NCI-H1417 (cell line): ENCODE measurements at regions not wholly inside any gene's neighbourhood (a gene's known extent, or its start where the extent isn't known, plus 50 kb on each side); places are given as distances from the start of the nearest gene placed in this dataset.

ENCODE experiments used
- DNase-seq, 3 experiments: peaks; one replicate each; lab custom pipeline; 2025; lab: John Stamatoyannopoulos, UW

DNA sequence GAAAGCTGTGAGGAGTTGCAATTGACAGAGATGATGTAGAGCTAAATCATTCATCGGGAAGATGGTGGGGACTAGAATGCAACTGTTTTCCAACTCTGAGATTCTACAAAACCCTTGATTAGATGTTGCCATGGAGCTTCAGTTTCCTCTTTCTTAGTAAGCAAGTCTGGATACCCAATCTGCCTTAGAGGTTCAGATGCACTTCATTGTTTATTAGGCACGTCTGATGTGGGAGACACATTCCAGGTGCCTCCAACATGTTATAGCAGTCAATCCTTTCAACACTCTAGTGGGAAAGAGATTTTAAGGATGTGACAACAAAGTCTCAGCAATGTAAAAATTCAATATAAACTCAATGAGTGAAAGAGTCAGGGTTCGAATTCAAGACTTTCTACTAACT is 291.3 kb upstream of the PHYHIPL start:
- DNase-seq = no peak

DNA sequence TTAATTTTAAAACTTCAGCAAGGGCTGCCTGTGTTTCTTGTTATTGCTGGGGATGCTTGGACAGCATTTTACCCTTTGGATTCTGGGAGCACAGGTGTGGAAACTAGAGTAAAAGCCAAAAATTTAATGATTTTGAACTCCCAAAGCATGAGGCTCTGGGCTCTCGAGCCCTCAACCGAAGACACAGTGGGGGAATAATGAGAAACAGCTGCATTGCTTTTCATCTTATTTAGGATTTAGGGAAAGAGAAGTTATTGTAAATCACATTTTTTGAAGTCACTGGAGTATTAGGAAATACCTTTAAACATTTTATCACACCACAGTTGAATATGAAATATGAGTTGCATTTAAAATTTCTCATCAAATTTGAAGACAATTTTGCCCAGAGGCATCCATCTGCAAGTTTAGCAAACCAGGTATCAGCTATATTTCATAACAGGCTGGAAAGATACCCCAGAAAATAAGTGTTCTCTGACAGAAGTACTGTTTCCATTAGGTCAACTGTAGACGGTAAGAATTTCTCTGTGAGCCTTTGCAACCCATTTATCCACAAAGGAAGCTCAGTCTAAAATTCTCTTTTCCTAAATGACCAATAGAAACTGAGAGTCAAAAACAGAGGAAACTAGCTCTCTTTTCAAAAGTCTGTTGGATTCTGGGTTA is 290.6 kb upstream of the PHYHIPL start:
- no peak for DNase-seq

DNA sequence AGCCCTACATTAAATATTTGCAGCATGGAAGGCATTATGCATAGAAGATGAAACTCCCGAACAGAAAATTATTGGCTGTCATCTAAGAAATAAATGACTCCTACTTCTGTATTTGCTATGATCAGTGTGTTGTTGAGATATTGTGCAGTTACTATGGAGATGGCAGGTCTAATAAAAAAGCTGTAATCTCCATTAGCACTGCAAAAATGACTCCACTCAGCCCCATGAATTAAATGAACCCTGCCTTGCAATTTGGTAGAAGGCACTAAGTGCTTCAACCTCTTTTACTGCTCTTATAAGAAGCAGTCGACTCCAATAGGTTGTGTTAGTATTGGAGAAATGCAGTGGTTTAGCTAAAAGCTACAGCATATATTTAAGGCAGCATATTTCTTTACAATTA is 290.0 kb upstream of the PHYHIPL start:
- peak in 2 of 3 experiments; percentile 48 to 85 for DNase-seq

DNA sequence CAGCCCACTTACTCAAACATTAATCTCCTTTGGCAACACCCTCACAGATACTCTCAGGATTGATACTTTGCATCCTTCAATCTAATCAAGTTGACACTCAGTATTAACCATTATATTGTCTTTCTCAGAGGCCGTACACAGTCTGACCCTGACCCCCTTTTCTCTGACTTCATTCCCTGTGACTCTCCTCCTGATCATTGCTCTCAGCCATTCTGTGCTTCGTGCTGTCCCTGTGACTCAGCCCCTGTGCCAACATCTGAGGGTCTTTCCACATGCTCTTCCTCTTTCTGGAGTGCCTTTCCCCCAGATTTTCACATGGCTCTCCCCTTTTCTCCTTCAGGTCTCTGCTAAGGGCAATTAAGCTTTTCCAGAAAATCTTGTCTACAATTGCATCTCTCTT is 289.0 kb upstream of the PHYHIPL start:
- no peak for DNase-seq

DNA sequence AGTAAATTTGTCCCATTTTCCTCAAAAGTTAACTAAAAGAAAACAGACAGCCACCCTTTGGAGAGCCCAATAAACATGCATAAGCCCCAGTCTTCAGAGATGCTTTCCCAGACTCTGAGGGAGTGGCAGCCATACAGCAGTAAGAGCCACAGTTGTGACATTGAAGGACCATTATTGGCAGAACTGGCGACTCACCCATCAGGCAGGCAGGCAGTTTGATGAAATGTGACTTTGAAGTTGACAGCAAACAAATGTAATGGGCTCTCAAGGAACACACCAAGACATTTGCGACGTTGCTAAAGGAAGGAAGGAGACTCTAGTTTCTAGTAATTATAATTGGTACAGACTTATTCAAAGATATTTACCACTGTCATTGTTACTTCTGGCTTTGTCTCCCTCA is 287.5 kb upstream of the PHYHIPL start:
- DNase-seq = peak in 1 of 3 experiments; percentile 24

DNA sequence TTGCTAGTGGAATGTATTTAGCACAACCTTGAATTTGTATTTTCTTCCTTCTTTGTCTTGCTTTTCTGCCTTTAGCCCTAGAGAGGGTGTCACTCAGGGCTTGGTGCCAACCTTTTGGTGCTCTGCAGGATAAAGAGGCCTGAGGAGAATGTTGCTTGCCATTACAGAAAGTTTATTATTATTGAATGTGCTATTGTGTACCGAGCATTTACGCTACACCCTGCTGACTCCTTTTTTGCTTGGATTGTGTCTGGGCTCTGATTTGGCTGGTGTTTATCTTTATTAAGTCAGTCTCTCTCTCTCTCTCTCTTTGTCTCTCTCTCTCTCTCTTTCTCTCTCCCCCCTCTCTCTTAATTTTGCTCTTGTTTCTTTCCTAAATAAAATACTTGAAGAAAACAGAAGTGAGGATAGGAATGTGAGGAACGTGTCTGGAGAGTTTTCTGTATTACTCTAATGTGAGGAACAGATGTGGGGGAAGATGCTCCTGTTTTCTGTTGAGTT is 284.4 kb upstream of the PHYHIPL start:
- peak in 2 of 3 experiments; percentile 3 to 49 for DNase-seq

DNA sequence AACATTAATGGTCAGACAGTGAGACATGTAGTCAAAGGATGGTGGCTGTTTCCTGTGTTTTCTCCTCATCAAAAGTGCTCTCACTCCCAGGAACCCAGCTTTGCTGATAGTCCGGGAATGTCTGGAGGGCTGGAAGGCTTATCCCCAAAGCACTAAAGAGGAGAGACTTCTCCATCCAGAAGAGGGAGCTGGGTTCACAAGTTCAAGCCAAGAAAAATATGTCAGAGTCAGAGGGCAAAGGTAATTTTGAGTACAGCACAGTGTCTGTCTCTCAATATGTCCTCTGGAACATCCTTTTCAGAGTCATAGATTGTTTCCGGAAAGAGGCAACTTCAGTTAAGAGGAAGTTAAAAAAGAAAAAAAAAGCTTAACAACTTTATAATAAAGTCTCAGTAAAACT is 281.5 kb upstream of the PHYHIPL start:
- DNase-seq = no peak

DNA sequence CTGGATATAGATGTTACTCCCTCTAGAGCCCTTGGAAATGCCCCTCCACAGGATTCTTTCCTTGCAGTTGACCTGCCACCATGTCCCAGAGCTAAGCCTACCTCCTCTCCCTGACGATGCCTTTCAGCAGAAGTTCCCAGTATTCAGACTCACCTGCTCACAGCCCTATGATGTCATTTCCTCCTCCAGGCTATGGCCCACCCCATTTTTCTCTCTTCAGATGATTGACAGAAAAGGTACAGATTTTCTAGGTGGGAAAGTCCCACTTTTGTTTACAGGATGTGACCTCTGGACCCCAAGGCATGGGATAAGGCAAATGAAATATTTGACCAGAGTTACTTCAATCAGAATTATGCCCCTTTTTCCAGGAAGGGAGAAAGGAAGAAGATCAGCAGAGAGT is 280.2 kb upstream of the PHYHIPL start:
- no peak for DNase-seq

DNA sequence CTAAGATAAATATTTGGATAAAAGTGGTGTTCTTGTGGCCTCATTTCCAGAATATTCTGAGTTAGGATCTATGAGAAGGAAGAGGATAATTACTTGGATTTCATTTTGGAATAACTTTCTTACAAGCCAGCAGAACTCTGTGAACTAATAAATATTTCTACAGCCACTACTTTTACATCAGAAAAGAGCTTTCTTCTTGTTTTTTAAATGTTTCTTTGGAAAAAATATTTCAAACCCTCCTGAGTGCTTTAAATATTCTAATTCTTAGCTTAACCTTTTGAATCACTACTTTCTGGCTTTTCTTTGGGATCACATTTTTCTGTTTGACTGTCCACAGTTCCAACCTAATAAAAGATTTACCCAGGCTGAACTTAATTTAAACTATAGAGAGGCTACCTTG is 279.2 kb upstream of the PHYHIPL start:
- DNase-seq = no peak

DNA sequence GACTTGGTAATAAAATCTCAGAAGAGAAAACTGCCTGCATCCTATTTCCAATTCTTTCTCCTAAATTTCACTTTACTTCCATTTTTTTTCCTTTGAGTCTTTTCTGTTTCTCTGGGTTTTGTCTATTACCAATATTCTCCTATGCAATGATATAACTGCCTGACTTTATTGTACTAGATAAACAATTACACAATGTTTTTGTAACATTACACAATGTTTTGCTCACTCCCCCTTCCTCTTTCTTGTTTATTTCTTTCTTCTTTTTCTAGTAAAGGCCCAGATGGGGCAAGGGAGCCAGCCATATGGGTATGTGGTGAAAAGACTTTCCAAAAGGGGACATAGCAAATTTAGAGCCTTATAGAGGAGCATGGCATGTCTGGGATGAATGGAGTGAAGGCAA is 278.7 kb upstream of the PHYHIPL start:
- DNase-seq = no peak

DNA sequence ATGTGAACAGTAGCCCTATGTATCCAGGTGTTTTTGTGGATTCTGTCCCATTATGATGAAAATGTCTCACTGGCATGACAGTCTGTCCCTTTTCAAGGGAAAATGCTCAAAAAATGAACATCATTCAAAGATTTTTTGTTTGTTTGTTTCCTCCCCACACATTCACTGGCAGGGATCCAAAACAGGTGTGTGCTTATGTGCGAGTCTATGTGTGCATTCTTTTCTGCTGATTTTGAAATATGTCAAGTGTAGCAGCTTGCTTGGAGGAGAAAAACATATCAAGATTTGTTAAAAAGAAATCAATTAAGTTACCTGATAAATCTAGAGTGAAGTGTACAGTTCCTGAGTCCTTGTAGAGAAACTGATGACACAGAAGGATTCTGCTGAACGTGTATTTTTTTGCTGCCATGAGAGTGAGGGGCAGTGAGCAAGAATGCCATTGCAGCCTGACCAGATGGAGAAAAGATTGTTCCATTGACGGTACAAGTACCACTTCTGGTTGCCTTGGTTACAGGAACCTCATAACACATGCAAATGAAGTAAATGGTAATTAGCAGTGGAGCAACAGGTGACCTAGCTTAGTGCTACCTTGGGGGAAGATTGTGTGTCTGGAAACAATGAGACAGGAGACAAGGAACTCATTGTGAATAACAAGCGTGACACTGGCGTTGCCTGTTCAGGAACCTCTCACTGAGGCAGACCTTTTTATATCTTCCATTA is 277.4 kb upstream of the PHYHIPL start:
- peak in 1 of 3 experiments; percentile 8 for DNase-seq

DNA sequence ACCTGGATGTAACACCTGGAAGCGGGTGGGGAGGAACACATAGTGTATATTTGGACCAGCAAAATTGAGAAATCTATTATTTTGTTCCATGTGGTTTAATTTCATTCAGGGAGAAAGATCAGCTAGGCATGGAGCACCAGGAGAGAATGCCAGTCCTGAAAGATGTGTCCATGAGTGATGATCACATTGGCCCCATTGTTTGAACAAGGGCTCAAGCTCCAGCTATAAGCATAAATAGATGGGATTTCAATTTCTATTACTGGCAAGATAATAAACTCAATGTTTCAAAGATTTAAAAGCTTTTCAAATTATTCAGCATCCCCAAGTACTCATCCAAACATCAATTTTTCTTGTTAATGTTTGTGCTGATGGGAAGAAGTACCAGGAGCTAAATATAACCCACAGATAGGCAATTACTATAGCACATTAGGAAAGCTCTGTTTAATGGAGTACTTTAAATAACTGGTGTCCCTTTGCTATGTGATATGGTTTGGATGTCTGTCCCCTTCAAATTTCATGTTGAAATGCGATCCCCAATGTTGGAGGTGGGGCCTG is 275.3 kb upstream of the PHYHIPL start:
- no peak for DNase-seq

DNA sequence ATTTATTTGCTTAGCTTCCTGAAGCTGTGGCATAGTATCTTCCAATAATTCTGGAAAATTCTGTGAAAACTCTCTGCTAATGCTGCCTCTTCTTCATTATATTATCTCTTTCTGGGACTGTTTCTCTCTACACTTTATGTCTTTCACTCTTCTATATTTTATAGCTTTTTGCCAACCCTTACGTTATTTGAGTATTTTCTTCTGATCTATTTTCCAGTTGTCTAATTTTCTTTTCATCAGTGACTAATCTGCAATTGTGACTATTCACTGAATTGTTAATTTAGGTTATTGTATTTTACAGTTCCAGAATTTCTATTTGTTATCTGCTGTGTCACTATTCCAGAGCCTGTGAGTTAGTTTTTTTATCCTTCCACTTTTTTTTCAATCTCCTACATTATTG is 273.4 kb upstream of the PHYHIPL start:
- DNase-seq = no peak

DNA sequence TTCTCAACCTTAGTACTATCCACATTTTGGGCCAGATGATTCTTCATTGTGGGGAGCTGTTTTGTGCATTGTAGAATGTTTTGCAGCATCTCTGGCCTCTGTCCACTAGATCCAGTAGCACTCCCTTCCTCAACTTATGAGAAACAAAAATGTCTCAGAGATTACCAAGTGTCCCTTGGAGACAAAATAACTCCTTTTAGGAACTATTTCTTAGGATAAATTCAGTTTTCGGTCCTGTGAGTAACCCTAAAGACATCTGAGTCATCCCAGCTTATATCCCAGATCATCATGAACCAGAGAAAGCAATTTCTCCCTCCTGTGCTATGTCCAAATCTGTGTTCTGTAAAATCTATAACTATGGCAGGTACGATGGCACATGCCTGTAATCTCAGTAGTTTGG is 266.6 kb upstream of the PHYHIPL start:
- no peak for DNase-seq

DNA sequence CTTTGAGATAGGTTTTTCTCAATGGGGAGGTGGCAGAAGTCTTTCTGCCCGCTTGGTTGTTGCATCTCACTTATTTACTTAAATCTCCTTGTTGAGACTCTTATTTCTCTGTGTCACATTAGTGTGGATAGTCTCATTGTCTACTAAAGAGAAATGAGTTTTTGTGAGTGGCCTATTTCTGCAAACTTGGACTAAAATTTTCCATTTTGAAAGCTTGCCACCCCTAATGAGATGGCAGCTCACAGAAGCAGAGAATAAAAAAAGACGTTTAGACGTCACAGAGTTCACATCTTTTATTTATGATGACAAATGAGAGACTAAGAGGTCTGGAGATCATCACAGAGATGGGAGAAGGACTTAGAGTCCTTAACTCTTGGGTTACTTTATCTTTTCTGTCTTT is 262.7 kb upstream of the PHYHIPL start:
- DNase-seq = no peak

DNA sequence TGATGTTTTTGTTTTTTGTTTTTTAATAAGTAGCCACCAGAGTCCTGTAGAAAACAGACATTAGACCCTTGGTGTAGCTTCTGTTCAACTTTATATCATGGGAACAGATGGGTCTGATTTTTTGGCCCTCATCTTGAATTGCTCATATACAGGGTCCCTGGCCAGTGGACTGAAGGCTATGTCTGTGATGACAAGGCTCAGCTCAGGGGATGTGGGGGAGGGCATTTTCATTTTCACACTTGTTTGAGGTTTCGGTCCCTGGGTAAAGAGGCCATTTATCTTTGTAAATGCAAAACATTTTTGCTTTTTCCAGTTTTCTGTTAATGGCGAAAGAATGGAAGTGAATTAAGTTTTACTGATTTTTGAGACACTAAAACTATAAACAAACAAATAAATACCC is 257.6 kb upstream of the PHYHIPL start:
- no peak for DNase-seq

DNA sequence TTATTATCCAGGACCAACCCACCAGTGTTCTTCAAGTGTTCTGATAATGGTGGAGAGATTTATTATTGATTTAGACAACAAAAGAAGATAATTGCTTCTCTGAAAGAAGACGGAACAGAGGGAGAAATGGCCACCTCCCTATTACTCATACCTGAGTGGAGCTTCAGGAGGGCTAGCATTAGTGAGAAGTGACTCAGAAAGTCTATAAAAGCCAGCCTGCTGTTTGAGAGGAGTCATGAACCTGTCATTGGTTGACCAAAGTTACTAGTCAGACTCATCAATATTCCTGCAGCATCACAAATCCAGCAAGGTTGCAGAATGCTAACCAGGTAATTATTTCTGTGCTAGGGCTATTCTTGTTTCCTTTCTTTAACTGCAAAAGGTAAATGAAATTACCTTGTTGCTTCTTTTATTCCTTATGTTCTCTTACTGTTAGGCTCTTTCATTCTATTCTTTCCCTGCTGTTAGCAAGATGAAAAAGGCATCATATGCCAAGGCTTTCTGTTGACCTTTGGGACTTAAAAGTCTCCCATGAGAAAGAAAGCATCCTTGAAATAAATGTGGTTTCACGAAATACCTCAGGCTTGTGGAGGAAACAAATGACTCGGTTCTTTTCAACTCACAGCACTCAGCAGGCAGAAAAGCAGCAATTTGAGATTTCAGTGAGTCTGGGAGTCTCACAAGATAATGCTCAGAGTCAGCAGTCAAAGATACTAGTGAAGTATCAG is 256.4 kb upstream of the PHYHIPL start:
- peak; percentile 27 to 77 (median 31) for DNase-seq

DNA sequence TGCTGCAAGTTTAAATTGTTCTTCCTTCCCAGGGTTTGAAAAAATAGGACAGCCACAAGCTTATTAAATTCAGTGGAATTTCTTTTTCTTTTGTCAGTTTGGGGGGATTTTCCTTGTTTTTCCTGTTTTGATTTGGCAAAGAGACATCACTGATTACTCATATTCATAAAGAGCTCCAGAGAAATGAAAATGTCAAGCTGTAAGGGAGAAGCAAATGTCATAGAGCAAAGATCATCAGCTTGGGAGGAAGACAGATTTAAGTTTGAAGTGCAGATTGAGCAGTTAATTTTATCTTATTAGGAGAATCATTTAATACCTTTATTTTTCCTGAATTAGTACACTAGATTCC is 255.8 kb upstream of the PHYHIPL start:
- DNase-seq = no peak

DNA sequence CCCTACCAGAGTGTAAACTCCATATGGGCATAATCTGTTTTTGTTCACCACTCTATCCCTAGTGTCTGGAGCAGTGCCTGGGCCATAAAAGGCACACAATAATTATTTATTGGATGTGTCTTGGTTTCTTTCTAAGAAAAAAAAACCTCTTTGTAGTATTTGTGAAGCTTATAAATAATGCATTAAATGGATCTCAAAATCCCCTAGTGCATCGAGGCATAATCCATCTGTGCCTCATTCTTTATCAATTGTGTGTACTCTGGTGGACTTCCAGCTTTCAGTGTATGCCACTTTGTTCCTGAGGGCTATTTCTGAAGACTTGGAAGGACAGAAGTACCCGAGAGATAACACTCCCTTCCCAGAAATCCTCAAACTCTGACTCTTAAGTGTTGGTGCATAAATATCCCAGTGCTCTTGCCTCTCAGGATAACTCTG is 255.0 kb upstream of the PHYHIPL start:
- no peak for DNase-seq

DNA sequence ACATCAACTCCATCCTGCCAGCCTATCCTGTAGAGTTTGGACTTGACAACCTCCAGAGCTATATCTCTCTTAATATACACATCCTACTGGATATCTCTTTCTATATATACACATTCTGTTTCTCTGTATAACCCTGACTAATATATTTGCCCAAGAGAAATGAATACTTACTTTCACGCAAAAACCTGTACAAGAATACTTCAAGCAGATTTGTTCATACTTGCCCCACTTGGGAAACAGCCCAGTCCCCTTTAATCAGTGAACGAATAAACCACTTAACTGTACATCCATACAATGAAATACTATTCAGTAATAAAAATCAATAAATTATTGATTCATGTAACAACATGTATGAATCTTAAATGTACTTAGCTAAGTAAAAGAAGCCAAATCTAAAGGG is 251.1 kb upstream of the PHYHIPL start:
- DNase-seq = no peak

DNA sequence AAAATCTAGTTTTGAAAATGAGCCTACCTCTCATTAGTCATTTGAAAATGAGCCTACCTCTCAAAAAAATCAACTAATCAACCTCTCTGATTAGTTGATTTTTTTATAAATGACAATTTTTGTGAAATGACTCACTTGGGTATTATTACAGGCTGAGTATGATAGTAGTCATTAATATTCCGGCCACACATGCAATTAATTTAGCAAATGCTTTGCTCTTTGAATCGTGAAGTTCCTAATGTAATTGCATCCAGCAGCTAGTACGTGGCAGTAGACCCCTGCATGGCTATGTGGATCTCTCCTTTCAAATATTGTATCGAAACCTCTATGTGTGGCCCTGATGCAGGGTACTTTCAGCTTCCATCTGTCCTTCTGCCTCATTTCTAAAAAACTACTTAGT is 245.9 kb upstream of the PHYHIPL start:
- DNase-seq = no peak

DNA sequence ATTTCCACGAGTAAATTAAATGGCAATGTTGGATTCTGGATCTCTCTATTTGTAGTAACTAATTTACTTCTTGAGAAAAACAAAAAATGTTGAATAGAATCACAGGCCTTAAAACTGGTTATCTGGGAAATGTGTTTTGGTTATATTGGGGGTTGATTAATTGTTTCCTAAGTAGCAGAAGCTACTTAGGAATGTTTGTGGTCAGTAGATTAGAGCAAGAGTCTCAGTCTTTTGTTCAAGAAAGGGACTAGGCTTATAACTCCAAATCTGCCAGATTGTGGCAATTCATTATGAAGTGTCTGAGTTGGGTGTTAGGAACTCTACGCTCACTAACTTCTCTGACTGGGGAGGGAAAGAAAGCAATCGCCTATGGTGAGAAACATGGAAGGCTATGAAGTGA is 244.3 kb upstream of the PHYHIPL start:
- no peak for DNase-seq
